Left lobe of liver (tissue), 2 donors: ENCODE measurements at regions not wholly inside any gene's neighbourhood (a gene's known extent, or its start where the extent isn't known, plus 50 kb on each side); places are given as distances from the start of the nearest gene placed in this dataset.
A peak's percentile ranks its signal among the peaks of the same experiment; 100 is the strongest.

Experiments
- ATAC-seq: fragments of 200-7000 bp; cut with Tn5 transposase; one replicate; pipeline ENCODE4 v1.9.1; 2020; ENCODE audit warnings: mild to moderate bottlenecking, moderate library complexity
- DNase-seq: peaks from one replicate; pipeline ENCODE4 v3.0.0-alpha.2; 2020; ENCODE audit warnings: low spot score
- donor health status: DM: no; HTN: no; CAD: no; lungs with moderate emphysema.
- donor health status: DM: no; HTN: yes; CAD: no.

DNA sequence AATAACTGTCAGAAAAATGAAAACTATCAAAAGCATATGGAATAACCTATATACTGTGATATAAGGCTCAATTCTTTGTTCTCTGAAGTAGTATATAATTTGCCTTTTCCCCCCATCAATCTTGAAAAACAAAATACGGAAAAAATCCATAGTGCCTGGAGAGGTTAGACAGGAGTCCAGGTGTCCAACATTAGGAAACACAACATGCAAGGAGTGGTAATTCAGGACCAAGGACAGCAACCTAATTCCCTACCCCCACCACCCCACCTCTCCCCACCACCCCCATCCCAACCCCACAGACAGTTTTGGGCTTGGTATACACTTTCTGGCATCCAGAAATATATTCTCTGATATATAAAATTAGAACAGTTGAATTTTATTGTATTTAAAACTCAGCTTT lies 55.1 kb upstream of the SLC25A26 start:
- DNase-seq = no peak
- ATAC-seq = no peak

- DNase-seq (no peak), ATAC-seq (no peak)
Measured at GRCh38 chr3:66164155-66164554, 56.6 kb upstream of the SLC25A26 start.

DNA sequence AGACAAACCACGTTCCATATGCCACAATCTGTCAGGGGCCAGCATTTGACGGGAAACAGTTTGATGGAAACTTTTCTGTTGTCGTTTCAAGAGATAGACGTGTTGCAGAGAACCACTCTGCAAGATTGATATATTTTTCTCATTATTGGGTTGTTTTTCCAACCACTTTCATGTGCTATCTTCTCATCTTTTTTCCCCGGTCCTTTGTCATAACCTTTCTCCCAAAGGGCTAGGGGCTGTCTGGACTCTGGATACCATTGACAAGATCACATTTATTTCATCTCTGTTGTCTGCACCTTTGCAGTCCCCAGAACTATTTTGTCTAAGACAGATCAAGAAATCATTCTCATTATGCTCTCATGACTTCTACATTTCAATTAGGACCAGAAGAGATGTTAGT lies 57.6 kb upstream of the SLC25A26 start:
- DNase-seq = no peak
- no peak for ATAC-seq

DNA sequence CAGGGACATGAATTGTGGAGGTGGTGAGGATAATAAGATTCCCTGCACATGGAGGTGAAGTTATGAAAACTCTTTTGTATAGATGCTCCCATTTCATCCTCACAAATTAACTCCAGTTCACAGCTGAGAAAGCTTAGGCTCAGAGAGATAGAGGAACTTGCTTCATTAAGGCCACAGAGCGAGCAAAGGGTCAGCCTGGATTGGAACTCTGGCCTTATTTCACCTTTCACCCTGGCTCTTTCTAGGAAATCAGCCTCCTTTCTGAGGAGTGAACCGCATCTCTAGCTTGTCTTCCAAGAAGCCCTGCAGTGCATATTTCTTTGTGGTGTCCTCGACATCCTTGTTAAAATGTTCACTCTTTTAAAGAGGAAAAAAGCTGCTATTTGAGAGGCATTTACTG lies 58.0 kb upstream of the SLC25A26 start:
- DNase-seq = no peak
- ATAC-seq = no peak

GRCh38 chr3:66158933-66159683 lies 61.7 kb upstream of the SLC25A26 start:
- DNase-seq = no peak
- ATAC-seq = no peak

DNA sequence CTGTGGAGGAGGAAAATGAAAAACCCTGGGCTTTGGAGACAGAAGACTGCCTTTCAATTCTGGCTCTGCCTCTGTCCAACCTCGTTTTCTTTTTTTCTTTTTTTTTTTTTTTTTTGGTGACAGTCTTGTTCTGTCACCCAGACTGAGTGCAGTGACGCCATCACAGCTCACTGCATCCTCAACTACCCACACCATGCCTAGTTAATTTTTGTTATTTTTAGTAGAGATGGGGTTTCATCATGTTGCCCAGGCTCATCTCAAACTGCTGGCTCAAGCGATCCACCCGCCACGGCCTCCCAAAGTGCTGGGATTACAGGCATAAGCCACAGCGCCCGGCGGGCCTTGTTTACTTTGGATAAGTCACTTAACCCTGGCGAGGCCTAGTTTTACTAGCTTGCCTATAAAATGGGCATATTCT lies 66.3 kb upstream of the SLC25A26 start:
- ATAC-seq (no peak), DNase-seq (no peak)

GRCh38 chr3:66153481-66154443 lies 67.0 kb upstream of the SLC25A26 start:
- DNase-seq = no peak
- ATAC-seq = no peak

DNA sequence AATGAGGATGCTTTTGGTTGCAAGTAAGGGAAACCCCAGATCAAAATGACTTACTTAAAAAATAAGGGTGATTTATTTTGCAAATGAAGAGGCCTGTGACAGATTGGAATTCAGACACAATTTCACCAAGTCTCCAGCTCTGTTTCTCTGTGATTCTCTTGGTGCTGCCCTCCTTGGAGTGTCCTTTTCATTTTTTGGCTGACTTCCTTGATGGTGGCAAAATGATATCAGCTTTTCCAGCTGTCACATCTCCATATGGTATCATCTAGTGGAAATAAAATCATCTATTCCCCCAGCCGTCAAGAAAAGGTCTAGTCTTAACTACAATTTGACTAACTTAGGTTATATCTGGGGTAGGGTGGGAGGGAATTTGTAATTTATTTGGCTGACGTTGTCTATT lies 68.5 kb upstream of the SLC25A26 start:
- DNase-seq = no peak
- ATAC-seq = no peak

GRCh38 chr3:66150977-66151376 lies 69.8 kb upstream of the SLC25A26 start:
- ATAC-seq (no peak), DNase-seq (no peak)

DNA sequence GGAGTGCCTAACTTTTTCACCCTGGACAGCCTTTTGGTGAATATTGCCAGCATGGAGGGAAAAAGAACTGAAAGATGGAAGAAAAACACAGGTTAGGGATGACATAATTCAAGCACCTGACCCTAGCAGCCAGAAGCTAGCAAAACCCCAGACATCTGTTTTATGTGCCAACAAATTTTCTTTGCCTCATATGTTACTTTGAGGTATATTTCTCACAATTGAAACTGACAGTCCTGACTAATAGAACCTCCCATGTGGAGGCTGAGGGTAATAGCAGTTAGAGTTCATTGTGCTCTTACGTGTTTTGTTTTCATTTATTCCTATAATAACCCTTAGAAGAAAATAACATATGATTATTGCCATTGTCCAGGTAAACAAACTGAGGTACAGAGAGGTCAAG lies 71.5 kb upstream of the SLC25A26 start:
- DNase-seq (no peak), ATAC-seq (no peak)

DNA sequence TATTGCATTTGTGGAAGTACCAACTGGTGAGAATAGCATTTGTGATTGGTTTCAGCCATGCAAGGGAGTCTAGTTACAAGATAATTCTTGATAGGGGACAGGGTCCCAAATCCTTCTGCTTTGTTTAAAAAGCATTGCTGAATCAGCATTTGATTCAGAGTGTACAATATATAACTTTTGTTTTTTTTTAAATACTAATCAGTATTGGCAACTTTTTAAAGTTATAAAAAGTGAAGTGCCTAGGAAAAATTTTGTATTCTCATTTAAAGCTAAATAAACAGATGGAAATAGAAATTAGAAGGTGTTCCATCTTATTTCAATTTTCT lies 75.4 kb upstream of the SLC25A26 start:
- no peak for DNase-seq
- ATAC-seq = no peak

DNA sequence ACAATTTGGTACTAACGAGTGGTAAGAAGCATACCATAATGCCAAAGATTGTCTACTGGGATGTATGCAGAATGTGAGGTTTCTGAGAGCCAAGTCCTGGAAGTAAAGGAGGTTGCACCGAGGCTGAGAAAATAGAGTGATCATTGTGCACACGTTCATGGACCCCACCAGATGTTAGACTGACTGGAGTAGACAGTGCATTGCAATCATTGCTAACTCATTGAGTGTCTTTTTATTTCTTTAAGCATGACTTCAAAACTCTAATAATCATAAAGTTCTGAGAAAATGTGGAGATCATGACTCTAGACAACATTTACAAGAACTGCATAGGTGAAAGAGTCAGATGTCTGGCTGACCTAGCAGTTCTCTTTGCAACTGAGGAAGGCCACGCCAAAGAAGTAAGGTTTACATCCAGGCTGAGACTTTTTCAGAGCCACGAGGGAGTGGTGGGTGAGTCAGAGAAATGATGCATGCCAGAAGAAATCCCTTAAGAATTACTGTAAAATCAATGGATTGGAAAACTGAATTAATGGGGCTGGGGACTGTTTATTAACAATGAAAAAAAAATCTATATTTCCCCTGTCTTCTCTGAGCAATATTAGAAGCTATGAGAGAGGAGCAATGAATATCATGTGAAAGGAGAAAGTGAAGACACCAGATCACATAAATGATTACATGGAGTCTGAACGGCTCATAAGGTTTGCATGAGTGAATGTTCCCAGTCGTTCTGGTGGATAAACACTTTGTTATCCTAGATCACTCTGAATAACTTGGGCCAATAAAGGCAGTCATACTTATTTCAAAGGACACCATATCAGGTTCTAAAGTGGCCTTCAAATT lies 76.0 kb upstream of the SLC25A26 start:
- ATAC-seq (no peak), DNase-seq (no peak)

GRCh38 chr3:66142079-66142478 lies 78.7 kb upstream of the SLC25A26 start:
- no peak for DNase-seq

DNA sequence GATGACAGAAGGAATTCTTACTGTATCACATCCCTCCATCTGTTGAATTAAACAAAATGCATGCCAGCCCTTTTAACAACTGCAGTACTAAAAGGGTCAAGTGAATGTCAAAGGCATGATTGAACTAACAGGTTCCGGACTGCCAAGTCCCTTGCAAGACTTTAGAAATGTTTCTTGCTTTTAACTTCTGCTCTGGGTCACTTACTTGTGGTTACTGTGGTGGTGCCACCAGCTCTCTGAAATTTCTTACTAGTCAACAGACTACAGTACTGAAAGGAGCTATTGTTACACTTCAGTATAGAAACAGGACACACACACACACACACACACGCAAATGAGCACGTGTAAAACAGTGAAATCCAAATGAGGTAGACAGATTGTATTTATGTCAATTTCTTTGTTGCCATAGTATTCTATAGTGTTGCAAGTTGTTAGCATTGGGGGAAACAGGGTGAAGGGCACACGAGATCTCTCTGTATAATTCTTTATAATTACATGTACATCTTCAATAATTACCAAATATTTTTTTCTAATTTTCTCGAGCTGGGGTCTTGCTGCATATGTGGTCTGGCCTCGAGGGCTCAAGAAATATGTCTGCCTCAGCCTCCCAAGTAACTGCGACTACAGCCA lies 79.9 kb upstream of the SLC25A26 start:
- DNase-seq (no peak), ATAC-seq (no peak)

More at GRCh38 chr3:66142079-66142478, 78.7 kb upstream of the SLC25A26 start:
- no peak for ATAC-seq

DNA sequence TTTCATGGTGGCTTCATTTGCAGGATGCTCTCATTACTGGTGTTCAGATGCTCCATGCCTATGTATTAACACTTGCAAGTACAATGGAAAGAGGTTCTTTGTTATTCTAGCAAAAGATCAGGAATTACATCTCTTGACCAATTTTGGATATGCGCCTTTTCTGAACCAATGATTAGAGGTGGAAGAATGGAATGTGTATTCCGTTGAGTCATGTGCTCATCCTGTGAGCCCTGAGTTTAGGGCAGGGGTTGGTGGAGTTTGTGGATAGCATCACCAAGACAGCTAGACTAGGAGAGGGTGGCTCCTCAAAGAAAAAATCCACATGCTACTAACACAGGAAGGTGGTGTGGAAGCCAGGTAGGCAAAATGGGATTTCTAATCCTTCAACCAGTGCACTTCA lies 80.7 kb upstream of the SLC25A26 start:
- no peak for DNase-seq
- ATAC-seq = no peak

DNA sequence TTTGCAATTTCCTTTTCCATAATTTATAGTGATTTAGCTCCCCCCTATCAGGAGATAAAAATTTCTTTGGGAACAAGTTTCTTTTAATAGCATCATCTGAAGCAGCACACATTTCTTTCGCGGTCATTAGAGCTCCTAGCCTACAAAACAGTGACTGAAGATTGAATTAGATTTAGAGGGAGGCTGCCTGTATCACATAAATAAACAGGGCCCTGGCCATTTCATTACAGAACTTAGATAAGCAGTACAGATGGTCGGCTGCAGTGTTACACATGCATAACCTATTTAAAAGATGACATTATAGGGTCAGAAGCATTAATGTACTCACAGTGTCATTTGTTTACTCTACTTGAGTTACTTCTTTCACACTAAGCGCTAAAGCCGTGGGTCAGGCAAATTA lies 81.4 kb upstream of the SLC25A26 start:
- ATAC-seq = no peak
- DNase-seq = no peak

DNA sequence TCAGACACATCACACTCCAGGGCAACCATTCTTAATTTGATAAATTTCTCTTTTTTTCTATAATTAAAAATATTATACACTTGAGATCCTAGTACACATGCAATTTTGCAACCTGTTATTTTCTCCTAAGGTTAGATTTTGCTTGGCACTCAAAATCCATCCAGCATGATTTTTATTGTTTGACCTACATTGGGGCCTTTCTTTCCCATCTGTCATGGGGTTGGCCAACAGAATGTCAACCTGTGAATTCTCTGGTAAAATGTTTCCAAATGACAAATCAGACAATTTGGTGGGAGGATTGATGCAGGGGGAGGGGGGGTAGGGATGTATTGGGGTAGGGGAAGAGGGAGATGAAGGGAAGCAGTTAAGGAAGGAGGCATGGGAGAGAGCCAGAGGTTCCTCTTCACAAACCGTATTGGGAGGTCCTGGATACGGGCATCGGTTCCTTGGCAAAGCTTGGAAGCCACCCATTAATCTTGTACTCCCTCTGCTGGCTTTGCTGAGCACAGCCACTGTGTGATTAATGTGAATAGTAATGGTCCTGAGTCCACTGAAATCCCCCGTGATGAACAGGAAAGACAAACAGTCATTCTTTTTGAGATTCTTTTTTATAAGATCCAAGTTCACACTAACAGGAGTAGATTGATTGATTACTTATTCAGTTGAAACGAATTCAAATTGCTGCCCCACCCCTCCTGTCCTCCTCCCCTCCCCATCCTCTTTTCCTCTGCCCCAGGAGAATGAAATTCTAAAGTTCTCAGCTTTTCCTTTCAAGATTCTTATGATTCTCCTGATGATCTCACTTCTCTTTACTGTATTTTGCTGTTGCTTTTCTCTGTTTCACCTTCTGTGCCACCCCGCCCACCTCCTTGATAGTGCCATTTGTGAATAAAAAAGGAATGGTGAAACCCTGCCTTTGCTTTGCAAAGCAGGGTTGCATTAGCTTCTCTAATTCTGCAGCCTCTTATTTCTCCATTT lies 82.2 kb upstream of the SLC25A26 start:
- ATAC-seq = peak; percentile 99
- peak; percentile 64 for DNase-seq

DNA sequence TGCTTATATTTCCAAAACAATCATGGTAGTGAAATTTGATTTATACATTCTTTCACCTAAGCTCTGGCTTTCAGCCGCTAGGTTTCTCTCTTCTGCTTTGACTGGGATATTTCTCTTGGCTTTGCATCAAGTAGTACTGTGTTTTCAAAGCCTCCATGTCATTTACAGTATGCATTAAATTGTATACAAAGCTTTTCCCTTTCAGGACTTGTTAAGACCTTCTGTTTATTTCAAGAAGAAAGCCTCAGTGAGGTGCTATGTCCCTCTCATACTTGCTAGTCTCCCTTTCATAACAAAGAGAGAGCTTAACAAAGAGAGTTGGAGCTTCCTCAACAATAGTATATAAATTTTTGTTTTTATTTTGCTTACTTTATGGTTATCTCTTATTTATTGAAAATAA lies 84.2 kb upstream of the SLC25A26 start:
- ATAC-seq (no peak), DNase-seq (no peak)

- DNase-seq = no peak
- ATAC-seq = no peak
Measured at GRCh38 chr3:66133853-66134445, 86.9 kb upstream of the SLC25A26 start.
